NCI-H1417 (cell line): ENCODE measurements at regions not wholly inside any gene's neighbourhood (a gene's known extent, or its start where the extent isn't known, plus 50 kb on each side); places are given as distances from the start of the nearest gene placed in this dataset.
A peak's percentile ranks its signal among the peaks of the same experiment; 100 is the strongest.
"Not testable (repeated sequence)": the region's sequence is repeated elsewhere in the genome, so short reads cannot be mapped to it uniquely, and the experiment has no call there.

ENCODE experiments used
- DNase-seq, 3 experiments: peaks; one replicate each; lab custom pipeline; 2025; lab: John Stamatoyannopoulos, UW

DNA sequence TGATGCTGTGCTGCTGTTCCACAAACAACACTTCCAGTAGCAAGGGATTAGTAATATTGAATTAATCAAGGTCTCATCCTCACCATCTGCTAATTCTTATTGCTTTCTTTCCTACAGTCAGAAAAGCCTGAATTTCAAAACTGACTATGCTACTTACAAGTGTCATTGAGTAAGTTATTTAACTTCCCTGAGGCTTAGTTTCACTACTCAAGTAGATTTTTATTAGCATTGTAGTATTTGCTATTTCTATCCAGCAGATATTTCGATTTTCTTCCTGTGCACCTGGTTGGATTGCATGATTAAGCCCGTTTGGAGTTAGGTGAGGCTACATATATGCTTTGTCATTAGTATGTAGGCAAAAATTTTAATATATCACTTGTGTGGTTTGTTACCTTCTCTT, 591.5 kb downstream of the TRHDE start:
- no peak for DNase-seq

DNA sequence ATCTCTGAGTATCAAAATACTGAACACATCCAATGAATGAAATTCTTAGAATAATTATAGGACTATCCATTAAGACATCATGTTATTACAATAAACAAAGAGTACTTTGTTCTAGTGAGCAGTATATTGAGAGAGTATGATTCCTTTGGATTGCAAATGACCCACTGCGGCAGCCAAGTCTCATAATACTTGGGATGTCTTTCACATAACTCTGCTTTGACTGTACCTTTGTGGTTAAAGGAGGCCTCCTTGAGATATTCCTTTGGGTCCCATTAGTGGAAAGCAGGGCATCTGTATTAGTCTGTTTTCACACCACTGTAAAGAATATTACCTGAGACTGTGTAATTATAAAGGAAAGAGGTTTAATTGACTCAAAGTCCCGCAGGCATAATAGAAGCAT, 593.8 kb downstream of the TRHDE start:
- no peak for DNase-seq

DNA sequence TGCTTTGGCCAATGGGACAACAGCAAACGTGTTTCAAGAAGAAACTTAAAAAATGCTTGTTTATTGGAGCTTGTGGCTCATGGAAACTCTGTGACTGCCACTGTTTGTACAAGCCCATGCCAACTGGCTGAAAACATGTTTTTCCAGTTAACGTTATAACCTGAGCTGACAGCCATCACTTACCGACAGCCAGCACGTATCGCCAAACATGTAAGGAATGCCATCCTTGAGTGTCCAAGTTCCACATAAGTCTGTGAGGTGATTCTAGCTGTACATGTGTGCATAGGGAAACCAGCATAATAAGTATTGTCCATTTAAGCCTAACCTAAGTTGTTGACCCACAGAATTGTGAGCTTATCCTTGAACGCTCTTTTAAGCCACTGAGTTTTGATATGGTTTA, 596.9 kb downstream of the TRHDE start:
- no peak for DNase-seq

DNA sequence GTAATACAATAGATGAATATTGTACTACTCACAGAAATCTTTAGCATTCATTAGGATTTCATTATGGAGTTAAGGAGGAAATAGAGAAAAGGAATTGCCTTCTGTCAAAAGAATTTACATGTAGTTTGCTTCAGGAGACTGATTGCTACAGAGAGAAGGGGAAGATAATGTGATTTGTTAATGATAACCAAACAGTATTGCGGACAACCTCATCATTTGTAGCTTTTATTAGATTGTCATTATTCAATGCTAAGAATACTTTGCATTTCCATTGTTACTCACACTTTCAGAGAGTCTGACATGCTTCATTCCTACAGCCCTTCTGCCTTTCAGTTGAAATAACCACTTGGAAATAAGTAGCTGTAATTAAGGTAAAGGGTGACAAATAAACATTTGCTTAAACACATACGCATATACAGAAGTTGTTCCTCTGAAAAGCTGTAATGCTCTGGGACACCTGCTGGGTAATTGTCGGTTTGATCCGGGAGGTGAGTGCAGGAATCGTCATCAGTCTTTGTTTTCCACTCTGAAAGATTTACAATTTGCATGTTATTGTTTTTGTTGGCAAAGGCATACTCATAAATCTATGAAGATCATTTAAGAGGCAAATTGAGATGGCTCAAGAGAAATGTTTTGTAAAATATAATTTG, 600.2 kb downstream of the TRHDE start:
- DNase-seq: peak; percentile 12 to 100 (median 93)

DNA sequence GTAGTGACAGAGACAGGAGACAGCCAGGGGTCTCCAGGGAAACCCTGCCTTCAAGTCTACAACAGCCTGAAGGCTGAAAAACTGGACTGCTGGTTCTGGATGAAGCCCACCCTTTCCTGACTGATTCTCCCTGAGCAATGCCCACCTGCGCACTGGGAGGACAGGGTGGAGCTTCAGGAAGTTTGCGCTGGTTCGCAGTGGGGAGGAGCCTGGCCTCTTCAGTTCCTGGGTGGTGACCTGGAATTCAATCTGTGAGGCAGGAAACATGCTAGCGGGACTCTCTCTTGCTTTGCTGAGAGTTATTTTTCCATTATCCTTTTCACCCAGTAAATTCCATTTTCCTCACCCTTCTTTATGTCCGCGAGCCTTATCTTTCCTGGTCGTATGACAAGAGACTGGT, 600.8 kb downstream of the TRHDE start:
- DNase-seq: peak in 1 of 3 experiments; percentile 67

DNA sequence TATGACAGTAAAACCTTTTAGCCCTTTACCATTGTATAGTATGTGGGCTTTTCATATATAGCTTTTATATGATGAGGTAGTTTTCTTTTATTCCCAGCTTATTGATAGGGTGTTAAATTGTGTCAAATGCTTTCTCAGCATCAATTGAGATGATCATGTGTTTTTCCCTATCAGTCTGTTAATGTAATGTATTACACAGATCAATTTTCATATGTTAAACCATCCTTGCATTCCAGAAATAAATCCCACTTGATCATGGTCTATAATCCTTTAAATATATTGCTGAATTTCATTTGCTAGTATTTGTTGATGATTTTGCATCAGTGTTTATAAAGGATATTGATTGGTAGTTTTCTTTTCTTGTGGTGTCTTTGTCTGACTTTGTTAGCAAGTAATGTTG, 603.9 kb downstream of the TRHDE start:
- DNase-seq: no peak

DNA sequence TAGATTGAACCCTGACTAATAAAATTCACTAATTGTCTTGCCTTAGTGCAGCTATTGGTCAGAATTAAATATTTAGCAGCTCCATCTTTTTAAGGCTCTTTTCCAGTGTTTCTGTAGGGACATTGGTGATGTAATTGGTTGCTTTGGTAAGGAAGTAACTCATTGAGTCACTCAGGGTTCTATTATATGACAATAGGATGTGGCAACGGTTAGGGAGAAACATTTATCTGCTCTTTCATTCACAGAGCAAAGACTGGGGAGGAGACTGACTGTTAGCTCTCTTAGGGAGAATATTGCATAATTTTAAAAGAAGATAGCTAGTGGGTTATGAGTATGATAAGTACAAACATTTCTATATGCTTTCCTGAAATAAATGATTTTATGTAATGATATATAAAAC, 616.5 kb downstream of the TRHDE start:
- DNase-seq: no peak

DNA sequence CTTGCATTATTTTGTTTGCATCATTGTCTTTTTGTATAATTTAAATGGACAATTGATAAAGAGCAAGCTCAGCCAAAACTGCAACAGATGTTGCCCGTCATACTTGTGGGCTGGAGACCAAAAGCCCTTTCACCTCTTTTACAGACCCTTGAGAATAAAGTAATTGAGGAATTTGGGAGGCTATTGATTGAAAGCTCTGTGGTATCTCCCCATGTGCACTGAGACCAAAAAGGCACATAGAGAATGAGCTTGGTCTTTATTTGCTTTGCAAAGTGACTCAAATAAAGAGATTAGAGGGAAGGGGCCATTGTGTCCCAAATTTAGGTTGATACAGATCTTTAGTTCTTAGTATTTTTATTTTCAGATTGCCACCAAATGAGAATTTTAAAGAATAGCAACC, 617.6 kb downstream of the TRHDE start:
- DNase-seq: no peak

DNA sequence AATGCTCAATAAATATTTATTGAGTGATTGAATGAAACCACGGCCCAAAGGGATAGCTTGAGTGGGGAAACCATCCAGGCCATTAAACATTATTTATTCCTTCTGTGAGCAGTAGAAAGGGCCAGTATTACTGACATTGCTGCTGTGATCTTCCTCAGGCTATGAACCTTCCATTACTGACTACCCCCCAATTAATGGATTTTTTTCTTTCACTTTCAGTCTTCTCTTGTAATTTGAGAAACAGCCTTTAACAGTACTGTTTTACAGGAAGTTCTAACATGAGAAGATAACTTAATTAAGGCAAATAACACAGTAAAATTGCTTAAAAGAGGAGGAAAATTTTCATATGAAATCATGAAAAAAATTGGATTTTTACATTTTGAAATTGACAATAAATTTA, 629.5 kb downstream of the TRHDE start:
- peak in 1 of 3 experiments; percentile 37 for DNase-seq

DNA sequence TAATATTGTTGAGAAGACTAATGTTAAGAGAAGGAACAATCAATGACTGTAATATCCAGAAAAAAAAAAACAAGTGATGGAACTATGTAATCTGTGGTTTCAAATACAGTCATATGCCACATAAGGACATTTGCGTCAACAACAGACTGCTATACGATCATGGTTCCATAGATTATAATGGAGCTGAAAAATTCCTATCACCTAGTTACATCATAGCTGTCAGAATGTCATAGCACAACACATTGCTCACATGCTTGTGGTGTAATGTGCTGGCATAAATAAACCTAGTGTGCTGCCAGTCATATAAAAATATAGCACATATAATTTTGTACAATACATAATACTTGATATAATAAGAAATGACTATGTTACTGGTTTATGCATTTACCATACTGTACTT, 653.5 kb downstream of the TRHDE start:
- DNase-seq: no peak

DNA sequence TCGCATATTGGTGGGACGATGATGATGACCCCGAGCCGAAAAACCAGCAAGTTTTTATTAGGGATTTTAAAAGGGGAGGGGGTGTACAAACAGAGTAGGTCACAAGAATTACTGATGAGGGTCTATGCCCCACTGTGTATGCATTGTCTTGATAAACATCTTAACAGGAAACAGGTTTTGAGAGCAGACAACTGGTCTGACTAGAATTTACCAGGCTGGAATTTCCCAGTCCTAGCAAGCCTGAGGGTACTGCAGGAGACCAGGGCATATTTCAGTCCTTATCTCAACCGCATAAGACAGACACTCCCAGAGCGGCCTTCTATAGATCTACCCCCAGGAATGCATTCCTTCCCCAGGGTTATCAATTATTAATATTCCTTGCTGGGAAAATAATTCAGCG, 659.7 kb downstream of the TRHDE start:
- DNase-seq: not testable (repeated sequence)

DNA sequence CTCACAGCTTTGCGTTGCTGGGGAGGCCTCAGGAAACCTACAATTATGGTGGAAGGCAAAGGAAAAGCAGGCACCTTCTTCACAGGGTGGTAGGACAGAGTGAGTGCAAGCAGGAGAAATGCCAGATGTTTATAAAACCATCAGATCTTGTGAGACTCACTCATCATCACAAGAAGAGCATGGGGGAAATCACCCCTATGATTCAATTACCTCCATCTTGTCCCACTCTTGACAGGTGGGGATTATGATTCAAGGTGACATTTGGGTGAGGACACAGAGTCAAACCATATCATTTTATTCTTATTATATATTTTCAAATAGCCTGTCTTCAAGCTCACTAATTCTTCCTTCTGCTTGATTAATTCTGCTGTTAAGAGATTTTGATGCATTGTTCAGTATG, 665.3 kb downstream of the TRHDE start:
- no peak for DNase-seq

DNA sequence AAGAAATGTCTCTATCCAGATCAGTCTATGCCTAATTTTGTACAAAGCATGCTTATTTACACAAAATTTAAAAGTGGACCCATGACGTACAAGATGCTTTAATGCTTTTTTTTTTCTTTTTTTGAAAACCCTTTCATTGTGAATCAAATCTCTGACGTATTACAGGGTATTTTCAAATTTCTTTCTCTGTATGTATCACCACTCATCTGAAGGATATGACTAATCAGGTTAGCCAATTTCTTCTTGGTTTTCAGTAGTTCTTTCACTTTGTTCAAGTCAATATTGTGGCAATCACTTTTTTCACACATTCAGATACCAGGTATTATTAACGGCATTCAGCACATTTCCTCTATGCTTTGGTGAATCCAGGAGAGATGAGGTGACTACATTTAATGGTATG, 685.3 kb downstream of the TRHDE start:
- no peak for DNase-seq

DNA sequence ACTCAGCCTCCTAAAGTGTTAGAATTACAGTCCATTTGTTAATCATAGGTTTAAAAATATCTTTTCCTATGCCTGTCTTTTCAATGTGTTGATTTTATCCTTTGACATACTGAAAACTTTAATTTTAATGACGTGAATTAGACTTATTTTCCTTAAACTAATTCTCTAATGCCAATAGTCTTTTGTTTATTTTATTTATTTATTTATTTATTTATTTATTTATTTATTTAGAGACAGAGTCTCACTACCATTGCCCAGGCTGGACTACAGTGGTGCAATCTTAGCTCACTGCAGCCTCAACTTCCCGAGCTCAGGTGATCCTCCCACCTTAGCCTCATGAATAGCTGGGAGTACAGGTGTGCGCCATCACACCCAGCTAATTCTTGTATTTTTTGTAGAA, 694.5 kb downstream of the TRHDE start:
- DNase-seq: no peak

DNA sequence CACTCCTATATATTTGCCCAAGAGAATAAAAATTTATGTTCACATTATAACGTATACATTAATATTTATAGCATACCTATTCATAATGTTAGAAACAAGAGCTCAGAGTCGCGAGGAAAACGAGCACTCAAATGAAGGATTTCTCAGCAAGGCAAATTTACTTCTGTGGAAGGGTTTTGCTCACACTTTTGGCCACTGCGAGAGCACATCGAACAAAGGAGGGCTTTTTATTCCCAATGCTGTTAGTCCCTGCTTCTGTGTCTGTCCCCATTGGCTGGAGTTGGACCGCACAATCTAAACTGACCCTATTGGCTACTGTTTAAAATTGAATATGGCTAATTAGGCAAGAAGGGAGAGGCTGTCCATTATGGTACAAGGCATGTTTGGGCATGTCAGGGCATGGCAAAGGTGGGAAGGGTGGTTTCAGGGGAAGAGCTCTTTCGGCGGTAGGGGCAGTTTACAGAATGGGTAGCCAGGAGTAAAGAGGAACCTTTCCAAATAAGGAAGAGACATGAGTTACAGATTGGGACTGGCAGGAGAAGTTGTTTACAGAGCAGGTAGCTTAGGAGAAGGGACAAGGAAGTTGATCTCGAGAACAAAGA, 702.9 kb downstream of the TRHDE start:
- no peak for DNase-seq

DNA sequence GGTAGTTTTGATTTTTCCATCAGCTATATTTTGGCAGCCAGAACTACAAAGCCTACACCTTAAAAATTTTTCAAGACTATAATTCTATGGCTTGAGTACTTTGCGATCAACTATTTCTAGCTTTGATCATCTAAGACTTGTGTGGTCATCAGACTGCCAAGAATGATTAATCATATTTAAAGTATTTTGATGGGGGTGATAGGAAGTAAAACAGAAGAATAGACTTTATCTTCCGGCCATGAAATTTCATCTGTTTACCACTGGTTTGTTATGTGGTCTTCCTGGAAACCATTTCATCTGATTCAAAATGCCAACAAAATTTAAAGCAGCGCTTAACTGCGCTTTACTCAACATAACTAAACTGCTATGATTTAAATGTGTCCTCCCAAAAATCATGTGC, 706.8 kb downstream of the TRHDE start:
- no peak for DNase-seq

DNA sequence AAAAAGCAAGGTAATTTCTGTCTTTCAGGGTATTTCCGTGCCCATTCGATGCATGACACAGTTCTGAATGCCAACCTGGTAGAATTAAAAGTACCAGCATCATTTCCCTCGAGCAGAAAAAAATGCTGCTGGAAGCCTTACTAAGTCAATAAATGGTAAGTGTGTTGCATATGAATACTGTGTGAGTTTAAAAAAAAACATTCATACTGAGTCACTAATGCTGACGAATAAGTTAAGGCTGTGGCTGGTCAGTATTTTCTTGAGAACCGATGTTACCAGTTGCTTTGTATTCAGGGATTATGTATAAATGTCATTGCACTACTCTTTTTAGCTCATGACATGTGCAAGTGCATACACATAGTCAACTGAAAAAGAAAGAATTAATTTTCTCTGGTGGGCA, 710.2 kb downstream of the TRHDE start:
- no peak for DNase-seq

DNA sequence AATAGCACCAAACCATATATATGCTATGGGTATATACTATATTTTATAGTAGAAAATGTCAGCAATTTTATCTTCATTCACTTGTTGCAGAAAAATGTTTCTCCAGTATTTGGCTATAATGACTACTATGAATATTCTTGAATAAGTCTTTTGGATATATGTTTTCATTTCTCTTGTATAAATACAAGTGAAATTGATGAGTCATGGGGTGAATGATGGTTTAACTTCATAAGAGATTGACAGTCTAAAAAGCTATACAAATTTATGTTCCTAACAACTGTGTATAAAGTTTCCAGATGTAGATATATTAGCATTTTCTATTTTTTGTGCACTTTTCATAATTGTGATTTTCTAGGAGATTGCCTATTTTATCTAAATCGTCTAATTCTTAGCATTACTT, 714.8 kb downstream of the TRHDE start:
- DNase-seq: no peak

DNA sequence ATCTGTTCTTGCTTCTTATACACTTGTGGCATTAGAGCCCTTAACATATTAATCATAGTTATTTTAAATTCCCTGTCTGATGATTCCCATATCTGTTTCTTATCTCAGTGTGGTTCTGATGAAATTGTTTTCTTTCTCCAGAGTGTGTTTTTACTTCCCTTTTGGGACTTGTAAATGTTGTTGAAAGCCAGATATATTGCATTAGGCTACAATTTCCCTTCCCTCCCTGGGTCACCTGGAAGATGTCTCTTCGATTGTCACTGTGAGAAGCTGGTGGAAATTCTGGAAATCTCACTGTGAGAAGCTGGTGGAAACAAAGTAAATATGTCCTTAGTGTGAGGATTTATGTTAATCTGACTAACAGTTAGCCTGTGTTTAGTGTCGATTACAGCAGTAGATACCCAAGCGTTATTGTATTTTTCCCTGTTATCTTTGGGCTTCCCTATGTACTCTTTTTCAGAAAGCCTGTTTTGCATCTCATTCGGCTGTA, 717.3 kb downstream of the TRHDE start:
- DNase-seq: no peak

DNA sequence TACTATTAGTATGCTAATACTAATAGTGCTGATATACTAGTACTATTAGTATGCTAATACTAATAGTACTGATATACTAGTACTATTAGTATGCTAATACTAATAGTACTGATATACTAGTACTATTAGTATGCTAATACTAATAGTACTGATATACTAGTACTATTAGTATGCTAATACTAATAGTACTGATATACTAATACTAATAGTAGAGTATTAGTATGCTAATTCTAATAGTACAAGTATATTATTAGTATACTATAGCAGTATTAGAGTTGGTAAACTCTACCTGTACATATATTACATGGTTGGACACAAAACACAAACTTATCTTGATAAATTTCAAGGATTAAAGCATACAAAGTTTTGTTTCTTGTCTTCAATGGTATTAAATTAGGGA, 722.9 kb downstream of the TRHDE start:
- DNase-seq: not testable (repeated sequence)

DNA sequence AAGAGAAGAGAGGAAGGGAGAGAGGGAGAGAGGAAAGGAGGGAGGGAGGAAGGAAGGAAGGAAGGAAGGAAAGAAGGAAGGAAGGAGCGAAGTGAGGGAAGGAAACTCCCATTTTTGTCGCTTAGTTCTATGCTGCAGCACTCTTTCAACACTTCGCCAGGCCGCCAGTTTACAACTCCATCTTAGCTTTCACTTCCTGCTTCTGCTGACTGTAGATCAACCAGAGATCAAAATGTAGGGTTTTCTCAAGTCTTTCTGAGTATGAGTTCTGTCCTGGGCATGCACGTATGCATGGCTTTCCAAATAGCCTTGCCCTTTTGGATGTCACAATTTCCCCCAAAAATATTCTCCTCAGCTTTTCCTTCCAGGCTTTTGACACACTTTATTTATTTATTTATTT, 723.4 kb downstream of the TRHDE start:
- no peak for DNase-seq

DNA sequence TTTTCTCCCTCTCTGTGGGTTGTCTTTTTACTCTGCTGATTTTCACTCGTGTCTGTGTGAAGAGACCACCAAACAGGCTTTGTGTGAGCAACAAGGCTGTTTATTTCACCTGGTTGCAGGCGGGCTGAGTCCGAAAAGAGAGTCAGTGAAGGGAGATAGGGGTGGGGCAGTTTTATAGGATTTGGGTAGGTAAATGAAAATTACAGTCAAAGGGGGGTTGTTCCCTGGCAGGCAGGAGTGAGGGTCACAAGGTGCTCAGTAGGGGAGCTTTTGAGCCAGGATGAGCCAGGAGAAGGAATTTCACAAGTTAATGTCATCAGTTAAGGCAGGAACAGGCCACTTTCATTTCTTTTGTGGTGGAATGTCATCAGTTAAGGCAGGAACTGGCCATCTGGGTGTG, 729.6 kb downstream of the TRHDE start:
- DNase-seq: not testable (repeated sequence)

DNA sequence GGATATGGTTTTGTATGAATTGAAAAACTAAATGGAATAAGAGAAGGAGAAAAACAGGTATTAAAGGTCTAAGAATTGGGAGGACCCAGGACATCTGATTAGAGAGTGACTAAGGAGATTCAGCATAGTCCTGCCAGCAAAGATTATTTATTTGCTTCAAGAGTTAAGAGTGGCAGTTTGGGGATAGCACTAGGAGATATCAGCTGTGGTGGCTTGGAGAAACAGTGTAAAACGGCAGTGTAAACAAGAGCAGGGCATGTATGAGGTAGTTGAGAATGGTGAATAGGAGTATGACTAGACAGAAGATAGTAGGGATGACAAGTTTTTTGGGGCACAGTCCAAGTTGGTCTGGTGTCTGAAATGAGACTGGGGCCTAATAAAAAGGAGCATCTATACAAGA, 730.3 kb downstream of the TRHDE start:
- not testable (repeated sequence) for DNase-seq
